ENCODE measurements at regions not wholly inside any gene's neighbourhood (a gene's known extent, or its start where the extent isn't known, plus 50 kb on each side); places are given as distances from the start of the nearest gene placed in this dataset.
"Not testable (repeated sequence)": the region's sequence is repeated elsewhere in the genome, so short reads cannot be mapped to it uniquely, and the experiment has no call there.

- not testable (repeated sequence) for TF ChIP-seq REST (IDR thresholded peaks at IDR 0.05; ENCODE audit: borderline replicate concordance in 1 of 2, low read depth in 1 of 2, low read length in 2 of 2); TEAD3 (CRISPR knock-in tag; optimal IDR thresholded peaks at IDR 0.05; ENCODE audit: borderline replicate concordance); BCL6 (CRISPR knock-in tag; IDR thresholded peaks at IDR 0.05); CTCF (CRISPR knock-in tag; IDR thresholded peaks at IDR 0.05); ETV5 (CRISPR knock-in tag; IDR thresholded peaks at IDR 0.05; ENCODE audit: borderline replicate concordance); PHB2 (IDR thresholded peaks at IDR 0.05; ENCODE audit: partially characterized antibody); POLR2A (IDR thresholded peaks at IDR 0.05; ENCODE audit: insufficient read depth in 1 of 2, low read depth in 2 of 2, low read length in 2 of 2); ZNF24 (IDR thresholded peaks at IDR 0.05); NR2C2 (CRISPR knock-in tag; IDR thresholded peaks at IDR 0.05; ENCODE audit: borderline replicate concordance); HDAC1 (CRISPR knock-in tag; IDR thresholded peaks at IDR 0.05); RBM39 (IDR thresholded peaks at IDR 0.05; ENCODE audit: low read depth, low read length, poor library complexity, severe bottlenecking); JUND (CRISPR knock-in tag; IDR thresholded peaks at IDR 0.05); TFE3 (CRISPR knock-in tag; IDR thresholded peaks at IDR 0.05)
- TF ChIP-seq, protein P1, sequence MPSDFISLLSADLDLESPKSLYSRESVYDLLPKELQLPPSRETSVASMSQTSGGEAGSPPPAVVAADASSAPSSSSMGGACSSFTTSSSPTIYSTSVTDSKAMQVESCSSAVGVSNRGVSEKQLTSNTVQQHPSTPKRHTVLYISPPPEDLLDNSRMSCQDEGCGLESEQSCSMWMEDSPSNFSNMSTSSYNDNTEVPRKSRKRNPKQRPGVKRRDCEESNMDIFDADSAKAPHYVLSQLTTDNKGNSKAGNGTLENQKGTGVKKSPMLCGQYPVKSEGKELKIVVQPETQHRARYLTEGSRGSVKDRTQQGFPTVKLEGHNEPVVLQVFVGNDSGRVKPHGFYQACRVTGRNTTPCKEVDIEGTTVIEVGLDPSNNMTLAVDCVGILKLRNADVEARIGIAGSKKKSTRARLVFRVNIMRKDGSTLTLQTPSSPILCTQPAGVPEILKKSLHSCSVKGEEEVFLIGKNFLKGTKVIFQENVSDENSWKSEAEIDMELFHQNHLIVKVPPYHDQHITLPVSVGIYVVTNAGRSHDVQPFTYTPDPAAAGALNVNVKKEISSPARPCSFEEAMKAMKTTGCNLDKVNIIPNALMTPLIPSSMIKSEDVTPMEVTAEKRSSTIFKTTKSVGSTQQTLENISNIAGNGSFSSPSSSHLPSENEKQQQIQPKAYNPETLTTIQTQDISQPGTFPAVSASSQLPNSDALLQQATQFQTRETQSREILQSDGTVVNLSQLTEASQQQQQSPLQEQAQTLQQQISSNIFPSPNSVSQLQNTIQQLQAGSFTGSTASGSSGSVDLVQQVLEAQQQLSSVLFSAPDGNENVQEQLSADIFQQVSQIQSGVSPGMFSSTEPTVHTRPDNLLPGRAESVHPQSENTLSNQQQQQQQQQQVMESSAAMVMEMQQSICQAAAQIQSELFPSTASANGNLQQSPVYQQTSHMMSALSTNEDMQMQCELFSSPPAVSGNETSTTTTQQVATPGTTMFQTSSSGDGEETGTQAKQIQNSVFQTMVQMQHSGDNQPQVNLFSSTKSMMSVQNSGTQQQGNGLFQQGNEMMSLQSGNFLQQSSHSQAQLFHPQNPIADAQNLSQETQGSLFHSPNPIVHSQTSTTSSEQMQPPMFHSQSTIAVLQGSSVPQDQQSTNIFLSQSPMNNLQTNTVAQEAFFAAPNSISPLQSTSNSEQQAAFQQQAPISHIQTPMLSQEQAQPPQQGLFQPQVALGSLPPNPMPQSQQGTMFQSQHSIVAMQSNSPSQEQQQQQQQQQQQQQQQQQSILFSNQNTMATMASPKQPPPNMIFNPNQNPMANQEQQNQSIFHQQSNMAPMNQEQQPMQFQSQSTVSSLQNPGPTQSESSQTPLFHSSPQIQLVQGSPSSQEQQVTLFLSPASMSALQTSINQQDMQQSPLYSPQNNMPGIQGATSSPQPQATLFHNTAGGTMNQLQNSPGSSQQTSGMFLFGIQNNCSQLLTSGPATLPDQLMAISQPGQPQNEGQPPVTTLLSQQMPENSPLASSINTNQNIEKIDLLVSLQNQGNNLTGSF (CRISPR knock-in tag; IDR thresholded peaks at IDR 0.05): not testable (repeated sequence)
These were observed 570.6 kb upstream of the PCDH7 start for GRCh38 chr4:30149539-30149938.
